ENCODE measurements at regions not wholly inside any gene's neighbourhood (a gene's known extent, or its start where the extent isn't known, plus 50 kb on each side); places are given as distances from the start of the nearest gene placed in this dataset.

- H3K4me3 ChIP-seq = no peak overlapping the region
- no peaks in the 10 kb centered on the region for H3K9me3 ChIP-seq
- no peak for DNase-seq (ENCODE audit: low read depth in 1 of 2, low spot score in 1 of 2)
- ChIA-PET POLR2A (no interaction called here), CTCF (interaction anchor here (1.2 kb wide), 1 partner anchor 234 kb away, joined by 3 read pairs; no protein-coding TSS in a partner anchor)
- no peak for ATAC-seq
- FAIRE-seq = no peak
- H3K27ac ChIP-seq = no peak overlapping the region
- TF ChIP-seq FOXS1 (CRISPR knock-in tag; IDR thresholded peaks at IDR 0.05) = no peak
- no peak overlapping the region for H3K4me2 ChIP-seq
- 63% methylated on average over 7 of the region's 7 CpGs for WGBS (ENCODE audit: missing lambda C conversion rate)
- no peaks in the 10 kb centered on the region for H3K4me1 ChIP-seq
These were observed 128.0 kb upstream of the PROK2 start for GRCh38 chr3:71912839-71913495.

DNA sequence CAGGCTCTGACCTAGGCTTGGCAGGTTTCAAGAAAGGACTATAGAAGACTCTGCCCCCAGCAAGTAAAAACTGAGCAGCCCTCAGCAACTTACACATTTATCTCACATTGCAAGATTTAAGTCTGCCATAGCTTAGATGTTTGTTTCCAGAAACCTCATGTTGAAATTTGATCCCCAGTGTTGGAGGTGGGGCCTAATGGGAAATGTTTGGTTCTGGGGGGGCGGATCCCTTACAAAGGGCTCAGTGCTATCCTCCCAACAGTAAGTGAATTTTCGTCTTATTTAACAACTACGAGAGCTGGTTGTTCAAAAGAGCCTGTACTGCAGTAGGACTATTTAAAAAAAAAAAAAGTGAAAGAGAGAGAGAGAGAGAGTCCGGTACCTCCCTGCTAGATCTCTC lies 125.2 kb upstream of the PROK2 start:
- no peak for FAIRE-seq

DNA sequence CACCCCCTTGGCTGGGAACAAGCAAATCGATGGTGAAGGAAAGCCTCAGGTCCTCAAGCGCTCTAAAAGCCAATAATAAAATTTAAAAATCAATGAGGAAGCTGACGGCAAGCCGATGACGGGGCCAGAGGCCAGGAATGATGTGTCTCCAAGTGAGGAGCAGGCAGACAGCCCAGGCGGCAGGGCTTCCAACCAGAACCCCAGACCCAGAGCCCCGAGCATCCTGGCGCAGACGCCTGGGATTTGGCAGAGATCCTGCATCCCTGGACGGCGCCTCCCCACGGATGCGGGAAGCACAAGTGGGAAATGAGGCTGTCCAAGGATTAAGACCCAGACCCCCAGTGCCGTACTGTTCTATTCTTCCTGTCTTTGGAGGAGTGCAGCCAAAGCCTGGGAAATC lies 123.0 kb upstream of the PROK2 start:
- Histone ChIP-seq H3K4me3 (no peak overlapping the region), H3K4me1 (no peaks in the 10 kb centered on the region), H3K27ac (no peak overlapping the region), H3K9me3 (no peaks in the 10 kb centered on the region), H3K4me2 (no peak overlapping the region)
- POLR2A ChIA-PET = no interaction called here
- FAIRE-seq (no peak), DNase-seq (ENCODE audit: low read depth in 1 of 2, low spot score in 1 of 2) (no peak), ATAC-seq (no peak)
- WGBS (ENCODE audit: missing lambda C conversion rate) = 38% methylated on average over 14 of the region's 14 CpGs
- TF ChIP-seq TP53 (CRISPR knock-in tag; IDR thresholded peaks at IDR 0.05) = no peak
- TF ChIP-seq NFE2L2 (conservative IDR thresholded peaks at IDR 0.05; ENCODE audit: low read length) = no peak
- no peak for TF ChIP-seq CEBPB (IDR thresholded peaks at IDR 0.05)
- TF ChIP-seq, protein P1, sequence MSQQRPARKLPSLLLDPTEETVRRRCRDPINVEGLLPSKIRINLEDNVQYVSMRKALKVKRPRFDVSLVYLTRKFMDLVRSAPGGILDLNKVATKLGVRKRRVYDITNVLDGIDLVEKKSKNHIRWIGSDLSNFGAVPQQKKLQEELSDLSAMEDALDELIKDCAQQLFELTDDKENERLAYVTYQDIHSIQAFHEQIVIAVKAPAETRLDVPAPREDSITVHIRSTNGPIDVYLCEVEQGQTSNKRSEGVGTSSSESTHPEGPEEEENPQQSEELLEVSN (IDR thresholded peaks at IDR 0.05; ENCODE audit: borderline replicate concordance, low read depth) = no peak
- no peak for TF ChIP-seq MAFK (IDR thresholded peaks at IDR 0.05; ENCODE audit: partially characterized antibody)
- TF ChIP-seq GATA3 (IDR thresholded peaks at IDR 0.05; ENCODE audit: borderline replicate concordance) = no peak
- TF ChIP-seq, protein P2, sequence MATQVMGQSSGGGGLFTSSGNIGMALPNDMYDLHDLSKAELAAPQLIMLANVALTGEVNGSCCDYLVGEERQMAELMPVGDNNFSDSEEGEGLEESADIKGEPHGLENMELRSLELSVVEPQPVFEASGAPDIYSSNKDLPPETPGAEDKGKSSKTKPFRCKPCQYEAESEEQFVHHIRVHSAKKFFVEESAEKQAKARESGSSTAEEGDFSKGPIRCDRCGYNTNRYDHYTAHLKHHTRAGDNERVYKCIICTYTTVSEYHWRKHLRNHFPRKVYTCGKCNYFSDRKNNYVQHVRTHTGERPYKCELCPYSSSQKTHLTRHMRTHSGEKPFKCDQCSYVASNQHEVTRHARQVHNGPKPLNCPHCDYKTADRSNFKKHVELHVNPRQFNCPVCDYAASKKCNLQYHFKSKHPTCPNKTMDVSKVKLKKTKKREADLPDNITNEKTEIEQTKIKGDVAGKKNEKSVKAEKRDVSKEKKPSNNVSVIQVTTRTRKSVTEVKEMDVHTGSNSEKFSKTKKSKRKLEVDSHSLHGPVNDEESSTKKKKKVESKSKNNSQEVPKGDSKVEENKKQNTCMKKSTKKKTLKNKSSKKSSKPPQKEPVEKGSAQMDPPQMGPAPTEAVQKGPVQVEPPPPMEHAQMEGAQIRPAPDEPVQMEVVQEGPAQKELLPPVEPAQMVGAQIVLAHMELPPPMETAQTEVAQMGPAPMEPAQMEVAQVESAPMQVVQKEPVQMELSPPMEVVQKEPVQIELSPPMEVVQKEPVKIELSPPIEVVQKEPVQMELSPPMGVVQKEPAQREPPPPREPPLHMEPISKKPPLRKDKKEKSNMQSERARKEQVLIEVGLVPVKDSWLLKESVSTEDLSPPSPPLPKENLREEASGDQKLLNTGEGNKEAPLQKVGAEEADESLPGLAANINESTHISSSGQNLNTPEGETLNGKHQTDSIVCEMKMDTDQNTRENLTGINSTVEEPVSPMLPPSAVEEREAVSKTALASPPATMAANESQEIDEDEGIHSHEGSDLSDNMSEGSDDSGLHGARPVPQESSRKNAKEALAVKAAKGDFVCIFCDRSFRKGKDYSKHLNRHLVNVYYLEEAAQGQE (IDR thresholded peaks at IDR 0.05) = no peak
- CTCF ChIA-PET = interaction anchor here (1.2 kb wide), 1 partner anchor 16 kb away, joined by 3 read pairs; no protein-coding TSS in a partner anchor

More for the DNA sequence above, 125.2 kb upstream of the PROK2 start:
- WGBS (ENCODE audit: missing lambda C conversion rate) = 47% methylated on average over 4 of the region's 4 CpGs
- H3K4me1 ChIP-seq = no peaks in the 10 kb centered on the region
- H3K9me3 ChIP-seq = no peaks in the 10 kb centered on the region
- ChIA-PET CTCF (interaction anchor here (0.9 kb wide), 1 partner anchor 32 kb away, joined by 3 read pairs; no protein-coding TSS in a partner anchor), POLR2A (no interaction called here)
- no peak overlapping the region for H3K4me3 ChIP-seq
- DNase-seq (ENCODE audit: low read depth in 1 of 2, low spot score in 1 of 2) = no peak
- no peak overlapping the region for H3K4me2 ChIP-seq
- no peak for ATAC-seq
- TF ChIP-seq KDM1A (IDR thresholded peaks at IDR 0.05; ENCODE audit: low read depth) (no peak), RFX5 (IDR thresholded peaks at IDR 0.05) (no peak), ATOH8 (CRISPR knock-in tag; IDR thresholded peaks at IDR 0.05; ENCODE audit: low read depth) (no peak), JUN (IDR thresholded peaks at IDR 0.05) (no peak), HDAC2 (IDR thresholded peaks at IDR 0.05) (no peak)
- H3K27ac ChIP-seq = no peak overlapping the region

DNA sequence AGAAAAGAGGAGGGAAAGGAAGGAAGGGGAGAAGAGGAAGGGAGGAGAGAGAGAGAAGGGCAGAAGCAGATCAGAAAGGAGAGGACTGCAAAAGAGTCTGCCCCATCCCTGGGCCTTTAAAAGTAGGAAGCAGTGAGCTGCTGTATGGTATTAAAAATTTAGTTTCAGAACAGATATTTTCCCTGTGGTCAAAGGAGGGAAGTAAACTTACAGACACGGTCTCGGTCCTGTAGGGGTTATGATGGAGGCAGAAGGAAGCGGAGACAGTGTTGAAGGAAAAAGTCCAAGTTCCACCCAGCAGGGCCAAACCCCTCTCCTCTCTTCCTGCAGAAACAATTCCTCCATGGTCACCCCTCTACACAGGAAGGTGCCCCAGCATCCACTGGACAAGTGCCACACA lies 122.0 kb upstream of the PROK2 start:
- H3K4me3 ChIP-seq = no peak overlapping the region
- FAIRE-seq (no peak), DNase-seq (ENCODE audit: low read depth in 1 of 2, low spot score in 1 of 2) (no peak), ATAC-seq (no peak)
- POLR2A ChIA-PET = no interaction called here
- CTCF ChIA-PET = no interaction called here
- 63% methylated on average over 3 of the region's 3 CpGs for WGBS (ENCODE audit: missing lambda C conversion rate)
- no peak overlapping the region for H3K27ac ChIP-seq
- H3K4me2 ChIP-seq = no peak overlapping the region
- H3K4me1 ChIP-seq = no peaks in the 10 kb centered on the region
- no peaks in the 10 kb centered on the region for H3K9me3 ChIP-seq
- TF ChIP-seq SREBF2 (IDR thresholded peaks at IDR 0.05) = no peak
- TF ChIP-seq CHD4 (IDR thresholded peaks at IDR 0.05; ENCODE audit: borderline replicate concordance) = no peak
- no peak for TF ChIP-seq POLR2AphosphoS2 (conservative IDR thresholded peaks at IDR 0.05; ENCODE audit: low read length)
- TF ChIP-seq FOSB (CRISPR knock-in tag; IDR thresholded peaks at IDR 0.05) = no peak
- TF ChIP-seq HES2 (IDR thresholded peaks at IDR 0.05) = no peak
- no peak for TF ChIP-seq FOSL2 (IDR thresholded peaks at IDR 0.05)
- no peak for TF ChIP-seq FOSL2 (CRISPR knock-in tag; IDR thresholded peaks at IDR 0.05)
- no peak for TF ChIP-seq RARB (CRISPR knock-in tag; IDR thresholded peaks at IDR 0.05)
- no peak for TF ChIP-seq ZNF302 (CRISPR knock-in tag; IDR thresholded peaks at IDR 0.05)
- no peak for TF ChIP-seq TFCP2L1 (CRISPR knock-in tag; IDR thresholded peaks at IDR 0.05)
- TF ChIP-seq, protein P1 (IDR thresholded peaks at IDR 0.05; ENCODE audit: borderline replicate concordance, low read depth) = no peak
- TF ChIP-seq CBX8 (IDR thresholded peaks at IDR 0.05) = no peak
- TF ChIP-seq, protein P3, sequence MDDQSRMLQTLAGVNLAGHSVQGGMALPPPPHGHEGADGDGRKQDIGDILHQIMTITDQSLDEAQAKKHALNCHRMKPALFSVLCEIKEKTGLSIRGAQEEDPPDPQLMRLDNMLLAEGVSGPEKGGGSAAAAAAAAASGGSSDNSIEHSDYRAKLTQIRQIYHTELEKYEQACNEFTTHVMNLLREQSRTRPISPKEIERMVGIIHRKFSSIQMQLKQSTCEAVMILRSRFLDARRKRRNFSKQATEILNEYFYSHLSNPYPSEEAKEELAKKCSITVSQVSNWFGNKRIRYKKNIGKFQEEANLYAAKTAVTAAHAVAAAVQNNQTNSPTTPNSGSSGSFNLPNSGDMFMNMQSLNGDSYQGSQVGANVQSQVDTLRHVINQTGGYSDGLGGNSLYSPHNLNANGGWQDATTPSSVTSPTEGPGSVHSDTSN (IDR thresholded peaks at IDR 0.05) = no peak
- TF ChIP-seq PHF8 (IDR thresholded peaks at IDR 0.05; ENCODE audit: borderline replicate concordance, low read depth) = no peak
